ENCODE measurements at regions not wholly inside any gene's neighbourhood (a gene's known extent, or its start where the extent isn't known, plus 50 kb on each side); places are given as distances from the start of the nearest gene placed in this dataset.

GRCh38 chr12:93149229-93149628, 220.1 kb upstream of the EEA1 start:
- no peak for TF ChIP-seq POLR2AphosphoS5 (IDR thresholded peaks at IDR 0.05)
- no peak for TF ChIP-seq CTCF (IDR thresholded peaks at IDR 0.05)
- TF ChIP-seq POLR2A (IDR thresholded peaks at IDR 0.05) = no peak
